ENCODE measurements at regions not wholly inside any gene's neighbourhood (a gene's known extent, or its start where the extent isn't known, plus 50 kb on each side); places are given as distances from the start of the nearest gene placed in this dataset.

DNA sequence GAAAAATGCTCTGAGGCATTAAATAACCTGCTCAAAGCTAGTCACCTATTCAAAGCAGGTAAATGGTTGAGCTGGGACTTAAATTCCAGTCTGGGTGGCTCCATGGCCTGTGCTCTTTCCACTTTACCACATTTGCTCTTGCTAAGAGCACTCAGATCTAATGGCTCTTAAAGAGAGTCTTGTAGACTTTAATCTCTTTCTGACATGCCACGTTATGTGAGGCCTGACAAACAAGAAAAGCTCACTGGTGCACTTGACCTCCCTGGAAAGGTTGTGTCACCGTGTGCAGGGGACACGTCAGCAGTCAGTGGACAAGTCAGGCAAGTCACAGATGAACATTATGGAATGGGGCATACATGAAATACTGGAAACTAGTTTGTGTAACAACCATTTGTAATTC lies 129.9 kb upstream of the RPS23 start:
- H3K4me3 ChIP-seq (ENCODE audit: low read length): no peak overlapping the region
- TF ChIP-seq, protein P1, sequence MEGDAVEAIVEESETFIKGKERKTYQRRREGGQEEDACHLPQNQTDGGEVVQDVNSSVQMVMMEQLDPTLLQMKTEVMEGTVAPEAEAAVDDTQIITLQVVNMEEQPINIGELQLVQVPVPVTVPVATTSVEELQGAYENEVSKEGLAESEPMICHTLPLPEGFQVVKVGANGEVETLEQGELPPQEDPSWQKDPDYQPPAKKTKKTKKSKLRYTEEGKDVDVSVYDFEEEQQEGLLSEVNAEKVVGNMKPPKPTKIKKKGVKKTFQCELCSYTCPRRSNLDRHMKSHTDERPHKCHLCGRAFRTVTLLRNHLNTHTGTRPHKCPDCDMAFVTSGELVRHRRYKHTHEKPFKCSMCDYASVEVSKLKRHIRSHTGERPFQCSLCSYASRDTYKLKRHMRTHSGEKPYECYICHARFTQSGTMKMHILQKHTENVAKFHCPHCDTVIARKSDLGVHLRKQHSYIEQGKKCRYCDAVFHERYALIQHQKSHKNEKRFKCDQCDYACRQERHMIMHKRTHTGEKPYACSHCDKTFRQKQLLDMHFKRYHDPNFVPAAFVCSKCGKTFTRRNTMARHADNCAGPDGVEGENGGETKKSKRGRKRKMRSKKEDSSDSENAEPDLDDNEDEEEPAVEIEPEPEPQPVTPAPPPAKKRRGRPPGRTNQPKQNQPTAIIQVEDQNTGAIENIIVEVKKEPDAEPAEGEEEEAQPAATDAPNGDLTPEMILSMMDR (conservative IDR thresholded peaks at IDR 0.05; ENCODE audit: low read depth, low read length): no peak
- DNase-seq (ENCODE audit: low read depth): no peak

DNA sequence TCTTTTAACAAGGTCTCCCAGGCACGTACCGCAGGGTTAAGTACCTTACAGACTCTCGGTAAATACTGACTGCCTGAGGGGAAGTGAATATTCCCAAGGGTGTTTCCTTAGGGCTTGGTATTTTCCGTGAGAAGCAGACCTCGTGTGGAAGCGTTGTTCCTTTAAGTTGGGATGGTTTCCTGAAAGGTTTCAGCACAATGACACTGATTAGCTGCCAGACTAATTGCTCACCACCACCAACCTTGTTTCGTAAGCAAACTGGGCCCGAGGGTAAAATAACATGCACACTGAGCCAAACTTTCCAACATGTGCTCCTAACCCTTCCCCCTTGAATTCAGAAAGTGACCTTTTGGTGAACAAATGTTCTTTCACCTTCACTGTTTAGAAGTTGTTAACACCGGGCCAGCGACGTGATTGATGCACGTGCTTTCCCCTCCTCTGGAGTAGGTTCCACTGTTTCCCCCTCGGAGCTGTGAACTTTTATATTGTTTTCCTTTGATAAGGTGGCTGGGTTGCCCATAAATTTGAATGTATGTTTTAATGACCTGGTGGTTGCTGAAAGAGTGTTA lies 128.1 kb upstream of the RPS23 start:
- no peak overlapping the region for H3K4me3 ChIP-seq (ENCODE audit: low read length)
- TF ChIP-seq, protein P1 (conservative IDR thresholded peaks at IDR 0.05; ENCODE audit: low read depth, low read length): no peak
- DNase-seq (ENCODE audit: low read depth): peak; percentile 63

DNA sequence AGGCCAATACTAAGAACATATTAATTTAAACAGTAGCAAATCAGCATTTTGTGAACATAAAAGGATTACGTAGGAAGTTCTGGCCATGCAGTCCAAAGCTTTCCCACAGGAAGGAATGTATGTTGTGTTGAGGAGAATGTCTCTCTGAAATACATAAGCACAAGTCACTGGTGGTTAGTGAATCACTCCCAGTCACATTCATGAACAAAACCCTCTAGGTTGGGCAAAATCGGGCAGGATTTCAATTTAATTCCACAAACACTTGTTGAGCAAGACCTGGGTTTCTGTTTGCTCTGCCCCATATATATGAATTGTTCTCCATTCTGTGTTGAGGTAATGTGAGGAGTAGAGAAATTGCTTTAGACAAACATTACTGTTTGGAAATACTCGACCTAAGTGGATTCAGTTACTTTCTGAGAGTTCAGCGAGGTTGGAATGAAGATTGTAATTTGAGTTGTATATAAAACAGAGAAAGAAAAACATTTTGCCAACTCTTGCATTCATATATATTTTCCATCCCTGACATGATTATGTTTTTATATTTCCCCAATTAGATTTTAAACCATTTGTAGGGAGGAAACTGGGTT lies 127.6 kb upstream of the RPS23 start:
- no peak overlapping the region for H3K4me3 ChIP-seq (ENCODE audit: low read length)
- DNase-seq (ENCODE audit: low read depth): peak; percentile 98
- TF ChIP-seq, protein P1 (conservative IDR thresholded peaks at IDR 0.05; ENCODE audit: low read depth, low read length): no peak

DNA sequence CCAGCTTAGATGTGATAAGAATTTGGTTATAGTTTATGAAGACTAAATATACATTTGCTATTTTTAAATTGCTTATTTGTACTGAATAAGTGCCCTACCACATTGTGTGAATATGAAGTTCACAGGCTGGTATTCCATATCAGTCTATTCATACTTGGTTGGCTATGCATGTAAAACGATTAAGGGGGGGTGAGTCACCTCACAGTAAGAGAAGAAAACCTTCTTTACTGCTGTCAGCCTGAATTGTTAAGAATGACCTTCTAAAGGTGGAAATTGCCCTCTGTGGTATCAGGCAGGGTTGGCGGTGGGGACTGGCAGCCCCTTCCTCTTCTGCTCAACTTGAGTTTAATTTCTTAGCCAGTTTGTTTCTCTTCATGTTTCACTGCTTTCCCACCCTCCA lies 127.0 kb upstream of the RPS23 start:
- DNase-seq (ENCODE audit: low read depth): peak; percentile 90

GRCh38 chr5:82404382-82404945 lies 126.3 kb upstream of the RPS23 start:
- no peak overlapping the region for H3K4me3 ChIP-seq (ENCODE audit: low read length)
- no peak for DNase-seq (ENCODE audit: low read depth)
- TF ChIP-seq, protein P1 (conservative IDR thresholded peaks at IDR 0.05; ENCODE audit: low read depth, low read length): no peak

More for the DNA sequence above, 127.0 kb upstream of the RPS23 start:
- TF ChIP-seq, protein P1 (conservative IDR thresholded peaks at IDR 0.05; ENCODE audit: low read depth, low read length): no peak
- no peak overlapping the region for H3K4me3 ChIP-seq (ENCODE audit: low read length)

DNA sequence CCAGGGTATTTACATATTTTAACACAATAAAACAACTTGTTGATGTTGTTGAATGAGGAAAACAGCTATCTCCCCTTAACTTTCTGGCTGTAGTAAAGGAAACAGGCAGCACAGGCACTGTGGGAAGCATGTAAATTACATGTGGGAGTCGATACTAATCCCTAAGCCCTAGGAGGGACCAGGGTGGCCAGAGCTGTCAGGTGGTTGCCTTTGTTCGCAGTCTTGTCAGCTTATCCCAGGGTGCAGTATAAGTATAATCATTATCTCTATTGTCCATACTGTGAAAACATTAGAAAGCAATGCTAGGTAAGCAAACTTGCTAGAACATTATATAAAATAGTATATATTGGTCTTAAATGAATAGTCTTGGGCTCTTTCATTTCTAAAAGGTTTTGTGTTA lies 125.6 kb upstream of the RPS23 start:
- TF ChIP-seq, protein P1 (conservative IDR thresholded peaks at IDR 0.05; ENCODE audit: low read depth, low read length): no peak
- no peak overlapping the region for H3K4me3 ChIP-seq (ENCODE audit: low read length)
- DNase-seq (ENCODE audit: low read depth): no peak

- H3K4me3 ChIP-seq (ENCODE audit: low read length): no peak overlapping the region
- TF ChIP-seq, protein P1 (conservative IDR thresholded peaks at IDR 0.05; ENCODE audit: low read depth, low read length): no peak
- DNase-seq (ENCODE audit: low read depth): no peak
Measured at GRCh38 chr5:82403026-82403425, 124.9 kb upstream of the RPS23 start.

Data from retinal pigment epithelial cell (primary cell).